Colonic mucosa (tissue), 4 donors: ENCODE measurements at regions not wholly inside any gene's neighbourhood (a gene's known extent, or its start where the extent isn't known, plus 50 kb on each side); places are given as distances from the start of the nearest gene placed in this dataset.

ENCODE experiments used
- DNase-seq: peaks from one replicate; pipeline ENCODE4 v3.0.0-alpha.2; 2020
- H3K27ac ChIP-seq: fragments of 200-600 bp; one replicate; pipeline ENCODE4 v1.8.0; 2021
- H3K27me3 ChIP-seq: fragments of 200-600 bp; one replicate; pipeline ENCODE4 v1.8.0; 2021
- H3K36me3 ChIP-seq: fragments of 200-600 bp; one replicate; pipeline ENCODE4 v1.8.0; 2021
- H3K4me1 ChIP-seq: fragments of 200-600 bp; one replicate; pipeline ENCODE4 v1.8.0; 2021; ENCODE audit warnings: mild to moderate bottlenecking
- H3K4me3 ChIP-seq: fragments of 200-600 bp; one replicate; pipeline ENCODE4 v1.8.0; 2021
- H3K9ac ChIP-seq, 2 donors: one replicate each; pipeline ENCODE4 v1.7.0; 2013; ENCODE audit warnings: control low read depth in 2 of 2, low read depth in 2 of 2, low read length in 2 of 2
- H3K9me3 ChIP-seq: fragments of 200-600 bp; one replicate; pipeline ENCODE4 v1.8.0; 2021
- intact Hi-C: fragments of 100-400 bp; cut with DNase I; formaldehyde crosslinking; loops from one replicate; pipeline ENCODE4 v1.14.1; 2022
- TF ChIP-seq, protein P1 (sequence below): fragments of 200-600 bp; IDR thresholded peaks from one replicate; pipeline ENCODE4 v1.8.0; 2022; ENCODE audit warnings: antibody characterized with exemption, mild to moderate bottlenecking
- donor health status: healthy.
- donor health status: DM: no; HTN: no; CAD: no.
- donor health status: DM: no; HTN: no; CAD: no.

DNA sequence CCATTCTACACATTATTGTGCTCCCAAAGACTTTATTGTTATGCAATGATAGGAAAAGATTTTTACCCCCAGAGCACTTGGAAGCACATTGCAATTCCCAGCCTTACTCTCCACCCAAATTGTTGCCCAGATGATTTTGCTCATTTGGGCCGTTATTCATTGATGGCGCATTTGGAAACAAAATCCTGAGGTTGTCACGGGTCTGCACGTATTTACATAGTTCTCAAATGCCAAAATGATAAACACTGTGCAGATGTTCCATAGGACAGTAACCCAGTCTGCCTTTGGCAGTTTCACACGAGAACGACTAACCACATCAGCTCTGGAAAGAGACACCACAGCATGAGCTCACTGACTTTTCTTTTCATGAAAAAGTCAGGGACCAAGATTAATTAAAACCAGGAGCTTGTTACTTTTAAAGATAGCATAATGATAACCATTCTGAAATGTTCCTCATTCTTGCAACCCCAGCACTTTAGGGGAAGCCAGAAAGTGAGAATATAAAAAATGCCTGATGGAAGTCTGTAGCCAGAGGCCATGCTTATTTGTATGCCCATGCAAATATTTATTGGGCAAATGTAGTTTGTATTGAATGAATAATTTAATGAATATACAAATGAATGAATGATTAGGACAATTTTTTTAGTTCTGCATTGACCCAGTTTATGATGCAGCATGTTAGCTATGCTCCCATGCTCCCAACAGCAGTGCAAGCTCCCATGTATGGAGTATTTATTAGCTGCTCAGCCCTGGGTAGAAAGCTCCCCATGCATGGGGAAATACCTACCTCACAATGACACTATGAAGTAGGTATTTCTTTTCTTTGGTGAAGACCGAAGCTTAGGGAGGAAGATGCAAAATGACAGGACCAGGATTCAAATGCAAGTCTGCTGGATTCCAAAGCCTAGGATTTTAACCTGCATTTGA is 84.6 kb downstream of the MAIP1 start:
- H3K36me3 ChIP-seq: no peaks in the 10 kb centered on the region
- H3K9me3 ChIP-seq: no peaks in the 10 kb centered on the region
- H3K4me3 ChIP-seq: no peak overlapping the region
- H3K27ac ChIP-seq: no peak overlapping the region
- intact Hi-C loops: no loop called here
- no peaks in the 10 kb centered on the region for H3K27me3 ChIP-seq
- no peaks in the 10 kb centered on the region for H3K4me1 ChIP-seq
- DNase-seq: no peak
- TF ChIP-seq, protein P1, sequence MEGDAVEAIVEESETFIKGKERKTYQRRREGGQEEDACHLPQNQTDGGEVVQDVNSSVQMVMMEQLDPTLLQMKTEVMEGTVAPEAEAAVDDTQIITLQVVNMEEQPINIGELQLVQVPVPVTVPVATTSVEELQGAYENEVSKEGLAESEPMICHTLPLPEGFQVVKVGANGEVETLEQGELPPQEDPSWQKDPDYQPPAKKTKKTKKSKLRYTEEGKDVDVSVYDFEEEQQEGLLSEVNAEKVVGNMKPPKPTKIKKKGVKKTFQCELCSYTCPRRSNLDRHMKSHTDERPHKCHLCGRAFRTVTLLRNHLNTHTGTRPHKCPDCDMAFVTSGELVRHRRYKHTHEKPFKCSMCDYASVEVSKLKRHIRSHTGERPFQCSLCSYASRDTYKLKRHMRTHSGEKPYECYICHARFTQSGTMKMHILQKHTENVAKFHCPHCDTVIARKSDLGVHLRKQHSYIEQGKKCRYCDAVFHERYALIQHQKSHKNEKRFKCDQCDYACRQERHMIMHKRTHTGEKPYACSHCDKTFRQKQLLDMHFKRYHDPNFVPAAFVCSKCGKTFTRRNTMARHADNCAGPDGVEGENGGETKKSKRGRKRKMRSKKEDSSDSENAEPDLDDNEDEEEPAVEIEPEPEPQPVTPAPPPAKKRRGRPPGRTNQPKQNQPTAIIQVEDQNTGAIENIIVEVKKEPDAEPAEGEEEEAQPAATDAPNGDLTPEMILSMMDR: no peak
- H3K9ac ChIP-seq: no peak overlapping the region

DNA sequence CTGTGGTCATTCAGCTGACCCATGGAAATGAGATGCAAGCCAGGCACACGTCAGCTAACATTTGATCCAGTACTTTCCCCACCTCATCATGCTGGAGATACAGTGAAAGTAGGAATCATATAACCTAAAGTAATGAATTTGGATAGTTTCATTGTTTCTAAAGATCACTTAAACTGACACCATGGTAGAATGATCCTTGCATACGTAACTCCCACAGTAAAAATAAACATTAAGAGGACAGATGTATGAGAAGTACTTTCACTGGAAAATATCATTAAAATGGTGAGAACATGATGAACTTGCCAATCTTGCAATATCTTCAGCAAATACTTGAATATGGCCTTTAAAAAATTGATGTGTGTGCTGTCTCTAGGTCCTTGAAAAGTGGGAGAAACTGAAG is 85.4 kb downstream of the MAIP1 start:
- H3K4me1 ChIP-seq: no peaks in the 10 kb centered on the region
- H3K9ac ChIP-seq: no peak overlapping the region
- no peaks in the 10 kb centered on the region for H3K9me3 ChIP-seq
- H3K4me3 ChIP-seq: no peak overlapping the region
- no peak for DNase-seq
- intact Hi-C loops: no loop called here
- H3K36me3 ChIP-seq: no peaks in the 10 kb centered on the region
- H3K27me3 ChIP-seq: no peaks in the 10 kb centered on the region
- TF ChIP-seq, protein P1: no peak
- no peak overlapping the region for H3K27ac ChIP-seq

DNA sequence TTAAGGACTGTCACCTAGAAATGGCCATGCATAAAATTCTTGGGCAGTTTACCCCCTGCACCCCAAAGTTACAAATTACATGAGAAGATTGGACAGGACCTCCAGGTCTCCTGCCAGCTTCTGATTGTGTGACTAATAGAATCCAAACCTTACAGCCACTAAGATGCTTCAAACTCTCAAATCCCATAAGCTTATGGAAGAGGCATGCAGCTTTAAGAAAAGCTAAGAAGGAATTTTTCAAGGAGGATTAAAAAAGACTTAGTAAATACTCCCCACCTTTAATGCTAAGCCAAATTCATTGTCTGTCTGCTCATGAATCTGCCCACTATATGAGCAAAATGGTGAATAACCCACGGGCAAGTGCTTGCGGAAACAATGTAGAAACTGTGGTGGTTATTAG is 86.3 kb downstream of the MAIP1 start:
- TF ChIP-seq, protein P1: no peak
- Histone ChIP-seq H3K27ac (no peak overlapping the region), H3K9me3 (no peaks in the 10 kb centered on the region), H3K4me1 (no peaks in the 10 kb centered on the region), H3K36me3 (no peaks in the 10 kb centered on the region), H3K4me3 (no peak overlapping the region), H3K9ac (no peak overlapping the region), H3K27me3 (no peaks in the 10 kb centered on the region)
- DNase-seq: no peak
- intact Hi-C loops: no loop called here

DNA sequence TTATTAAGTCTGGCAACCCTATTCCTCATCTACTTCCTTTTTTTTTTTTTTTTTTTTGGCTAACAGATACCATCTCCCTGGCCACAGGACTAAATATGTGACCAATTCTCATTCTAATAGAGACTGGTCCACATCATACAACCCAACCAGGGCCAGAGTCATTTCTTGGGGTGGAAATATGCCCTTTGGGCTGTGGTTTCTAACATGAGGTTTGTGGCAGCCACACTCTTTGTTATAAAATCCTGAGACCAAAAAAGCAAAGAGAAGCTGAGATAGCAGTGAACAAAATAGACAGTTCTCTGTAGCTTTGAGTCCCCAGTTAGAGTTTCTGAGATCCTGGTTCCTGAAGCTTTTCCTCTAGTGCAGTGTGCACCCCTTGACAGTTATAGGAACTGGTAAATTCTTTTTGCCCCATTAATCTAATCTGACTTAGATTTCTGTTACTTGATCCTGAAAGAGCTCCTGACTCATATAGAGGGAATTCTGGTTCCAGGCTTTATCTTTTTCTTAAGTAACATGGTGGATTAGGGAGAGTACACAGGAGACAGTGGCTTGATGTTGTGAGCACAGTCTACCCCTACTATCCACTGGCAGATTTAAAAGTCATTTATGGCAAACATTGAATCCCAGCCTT is 86.8 kb downstream of the MAIP1 start:
- H3K9ac ChIP-seq: no peak overlapping the region
- no peaks in the 10 kb centered on the region for H3K27me3 ChIP-seq
- H3K4me3 ChIP-seq: no peak overlapping the region
- intact Hi-C loops: no loop called here
- no peaks in the 10 kb centered on the region for H3K36me3 ChIP-seq
- DNase-seq: no peak
- H3K9me3 ChIP-seq: no peaks in the 10 kb centered on the region
- no peaks in the 10 kb centered on the region for H3K4me1 ChIP-seq
- TF ChIP-seq, protein P1: no peak
- no peak overlapping the region for H3K27ac ChIP-seq

DNA sequence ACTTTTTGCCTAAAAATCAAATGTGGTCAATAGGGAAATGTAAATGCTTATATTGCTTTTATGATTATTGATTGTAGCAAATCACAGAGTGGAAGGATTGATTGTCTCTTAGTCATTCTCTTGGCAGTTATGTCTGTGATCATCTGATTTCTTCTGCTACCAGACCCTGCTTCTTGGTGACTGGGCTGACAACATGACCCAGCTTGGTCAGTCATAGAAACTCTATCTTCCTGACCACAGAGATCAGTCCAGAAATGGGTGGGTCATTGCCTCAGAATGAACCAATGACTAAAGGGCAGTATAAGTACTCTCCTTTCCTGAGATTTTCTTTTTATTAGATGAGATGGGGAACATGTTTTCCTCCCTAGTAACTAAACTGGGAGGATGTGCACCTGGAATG is 87.6 kb downstream of the MAIP1 start:
- H3K36me3 ChIP-seq: no peaks in the 10 kb centered on the region
- TF ChIP-seq, protein P1: no peak
- intact Hi-C loops: no loop called here
- no peak overlapping the region for H3K9ac ChIP-seq
- no peaks in the 10 kb centered on the region for H3K27me3 ChIP-seq
- H3K27ac ChIP-seq: no peak overlapping the region
- H3K4me1 ChIP-seq: no peaks in the 10 kb centered on the region
- no peaks in the 10 kb centered on the region for H3K9me3 ChIP-seq
- no peak overlapping the region for H3K4me3 ChIP-seq
- DNase-seq: no peak
